Esophagus squamous epithelium (tissue), 4 donors: ENCODE measurements at regions not wholly inside any gene's neighbourhood (a gene's known extent, or its start where the extent isn't known, plus 50 kb on each side); places are given as distances from the start of the nearest gene placed in this dataset.
"Not testable (repeated sequence)": the region's sequence is repeated elsewhere in the genome, so short reads cannot be mapped to it uniquely, and the experiment has no call there.

ENCODE experiments used
- CTCF ChIP-seq, 6 experiments: fragments of 450-650 bp in 4 of 6; fragments of 200-600 bp in 2 of 6; sonication (generic) in 2 of 6; IDR thresholded peaks; one replicate each; pipeline ENCODE4 v1.5.1; 2016 to 2019; ENCODE audit warnings: antibody characterized with exemption in 6 of 6, mild to moderate bottlenecking in 4 of 6, moderate library complexity in 4 of 6
- POLR2A ChIP-seq, 4 donors: fragments of 450-650 bp; IDR thresholded peaks; one replicate each; pipeline ENCODE4 v1.6.1; 2017; ENCODE audit warnings: antibody characterized with exemption in 4 of 4, mild to moderate bottlenecking in 4 of 4, moderate library complexity in 3 of 4

- not testable (repeated sequence) for TF ChIP-seq CTCF, POLR2A (IDR thresholded peaks at IDR 0.05)
Measured at GRCh38 chr2:13531735-13532410, 815.1 kb downstream of the TRIB2 start.
